Epithelial cell of proximal tubule (primary cell): ENCODE measurements at regions not wholly inside any gene's neighbourhood (a gene's known extent, or its start where the extent isn't known, plus 50 kb on each side); places are given as distances from the start of the nearest gene placed in this dataset.

Source experiments
- DNase-seq: peaks from one replicate; pipeline ENCODE4 v3.0.0-alpha.2; 2011; ENCODE audit warnings: low read depth
- H3K4me3 ChIP-seq: 2 replicates; pipeline ENCODE4 v1.5.1; 2011; ENCODE audit warnings: low read depth, mild to moderate bottlenecking, low read length
- CTCF ChIP-seq: conservative IDR thresholded peaks from 2 replicates; pipeline ENCODE4 v1.5.1; 2012; ENCODE audit warnings: low read depth, mild to moderate bottlenecking, low read length

DNA sequence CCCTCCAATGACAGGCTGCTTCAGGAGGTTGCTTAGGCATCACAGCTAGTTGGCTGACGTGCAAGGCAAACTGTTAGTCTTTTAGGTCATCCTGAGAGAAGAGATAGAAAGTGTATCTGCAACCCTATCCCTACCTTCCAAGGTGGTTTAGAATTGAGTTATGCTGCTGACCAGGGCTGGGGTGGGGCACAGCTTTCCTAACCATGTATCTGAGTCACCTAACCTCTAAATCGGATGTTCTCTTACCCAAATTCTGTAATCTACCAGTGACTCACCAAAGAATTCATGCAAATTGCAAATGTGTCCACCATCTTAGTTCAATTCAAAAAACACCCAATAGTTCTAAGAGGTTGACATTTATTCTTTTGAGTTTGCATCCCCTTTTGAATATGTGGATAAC lies 107.2 kb upstream of the DYNLRB2 start:
- no peak for DNase-seq
- TF ChIP-seq CTCF, result no peak
- no peak overlapping the region for H3K4me3 ChIP-seq

- no peak for DNase-seq
- no peak overlapping the region for H3K4me3 ChIP-seq
- TF ChIP-seq CTCF, result no peak
Measured at GRCh38 chr16:80427795-80428194, 113.0 kb upstream of the DYNLRB2 start.

GRCh38 chr16:80418517-80419355 lies 122.1 kb upstream of the DYNLRB2 start:
- H3K4me3 ChIP-seq, result no peak overlapping the region
- DNase-seq, result no peak
- no peak for TF ChIP-seq CTCF

DNA sequence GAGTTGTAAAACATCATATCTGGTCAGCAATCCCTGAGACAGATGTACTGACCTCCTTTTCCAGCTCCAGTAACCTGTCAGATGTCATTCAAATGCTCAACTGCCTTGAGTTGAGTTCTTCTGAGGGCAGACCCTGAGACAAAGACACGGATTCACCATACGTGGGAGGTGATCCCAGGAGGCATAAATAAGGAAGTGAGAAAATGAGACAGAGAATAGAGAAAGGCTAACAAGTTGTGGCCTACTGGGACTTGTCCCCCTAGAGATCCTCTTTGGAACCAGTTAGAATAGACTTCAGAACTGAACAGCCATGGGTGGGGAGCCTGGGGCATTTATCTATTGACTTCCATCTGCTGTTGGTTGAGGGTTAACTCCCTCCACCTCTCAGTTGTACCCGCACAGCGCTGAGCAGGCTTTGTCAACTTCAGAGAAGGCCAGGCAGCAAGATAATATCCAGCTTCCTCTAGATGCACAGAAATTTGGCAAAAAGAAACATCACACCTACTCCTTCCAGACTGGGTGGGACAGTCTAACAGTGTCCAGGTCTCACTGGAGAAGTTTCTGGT lies 123.0 kb upstream of the DYNLRB2 start:
- DNase-seq, result no peak
- TF ChIP-seq CTCF, result no peak
- H3K4me3 ChIP-seq, result no peak overlapping the region

- TF ChIP-seq CTCF, result no peak
- DNase-seq, result no peak
- no peak overlapping the region for H3K4me3 ChIP-seq
Measured at GRCh38 chr16:80408014-80408413, 132.8 kb upstream of the DYNLRB2 start.

DNA sequence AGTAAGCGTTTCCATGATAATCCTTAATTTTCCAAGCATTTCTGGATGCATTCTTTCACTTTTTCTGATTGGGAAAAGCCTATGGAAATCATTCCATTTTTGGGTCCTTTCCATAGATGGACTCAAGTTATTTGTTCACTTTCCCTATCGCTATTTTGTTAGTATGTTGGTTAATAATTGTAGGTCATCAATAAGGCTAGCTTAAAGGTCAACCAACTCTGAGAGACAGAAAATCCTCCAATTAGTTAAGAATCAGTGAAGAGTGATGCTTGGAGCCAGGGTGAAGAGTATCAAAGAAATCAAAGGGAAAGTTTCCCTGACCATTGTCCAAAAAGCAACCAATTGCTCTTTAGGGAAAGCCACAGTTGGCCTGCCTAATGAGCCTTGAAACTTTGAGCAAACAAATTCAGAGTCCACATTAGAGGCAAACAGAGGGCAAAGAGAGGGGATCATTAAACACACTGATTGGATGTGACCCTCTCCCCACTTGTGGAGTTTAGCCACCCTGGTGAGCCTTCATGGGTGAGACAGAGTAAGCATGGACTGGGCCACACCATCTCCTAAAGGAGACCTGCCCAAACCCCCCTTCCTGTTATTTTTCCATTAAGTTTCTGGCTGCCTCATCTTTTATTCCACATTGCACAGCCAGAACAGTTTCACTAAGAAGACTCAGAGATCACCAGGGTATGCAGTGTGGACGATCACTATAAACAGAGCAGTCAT lies 133.4 kb upstream of the DYNLRB2 start:
- no peak for DNase-seq
- H3K4me3 ChIP-seq, result no peak overlapping the region
- TF ChIP-seq CTCF, result no peak
